H1 (cell line): ENCODE measurements at regions not wholly inside any gene's neighbourhood (a gene's known extent, or its start where the extent isn't known, plus 50 kb on each side); places are given as distances from the start of the nearest gene placed in this dataset.

Source experiments
- CTCF ChIA-PET: fragments of 300-600 bp; sonication (Branson Sonifier 250); formaldehyde crosslinking; loops from one replicate; lab custom pipeline; 2021; ENCODE audit not compliant: partially characterized antibody; lab: Charles Lee
- POLR2A ChIA-PET: fragments of 300-600 bp; sonication (Branson Sonifier 250); formaldehyde crosslinking; loops from one replicate; lab custom pipeline; 2021; ENCODE audit warnings: inconsistent platforms; ENCODE audit not compliant: partially characterized antibody; lab: Charles Lee
- DNase-seq, 2 experiments: peaks; one replicate each; pipeline versions ENCODE4 v3.0.0 to v3.0.0-alpha.2; 2010 to 2022; ENCODE audit warnings: low spot score in 2 of 2, low read depth in 1 of 2, mixed read lengths in 1 of 2
- FAIRE-seq: peaks from 2 replicates; lab custom pipeline; 2011; peaks lifted over from hg19 to GRCh38; lab: Jason Lieb, UNC
- H2AFZ ChIP-seq: 2 replicates; pipeline ENCODE4 v1.8.1; 2012; ENCODE audit warnings: low read length, inconsistent platforms
- H2AK5ac ChIP-seq: 2 replicates; pipeline ENCODE4 v1.6.1; 2013; ENCODE audit warnings: low read depth, low read length
- H2BK120ac ChIP-seq: replicated peaks from 2 replicates; pipeline ENCODE3; 2013; ENCODE audit warnings: low read depth, low read length, inconsistent platforms
- H2BK12ac ChIP-seq: 2 replicates; pipeline ENCODE4 v1.6.1; 2013; ENCODE audit warnings: low read depth, low read length
- H2BK15ac ChIP-seq: 2 replicates; pipeline ENCODE4 v1.6.1; 2013; ENCODE audit warnings: low read length
- H2BK20ac ChIP-seq: 2 replicates; pipeline ENCODE4 v1.6.1; 2013; ENCODE audit warnings: low read length
- H2BK5ac ChIP-seq: 2 replicates; pipeline ENCODE4 v1.6.1; 2013; ENCODE audit warnings: low read depth, low read length
- H3K14ac ChIP-seq: 2 replicates; pipeline ENCODE4 v1.6.1; 2013; ENCODE audit warnings: inconsistent platforms; ENCODE audit not compliant: insufficient read length
- H3K18ac ChIP-seq: 2 replicates; pipeline ENCODE4 v1.6.1; 2013; ENCODE audit warnings: low read length; ENCODE audit errors: extremely low read depth
- H3K23ac ChIP-seq: 2 replicates; pipeline ENCODE4 v1.6.1; 2013; ENCODE audit warnings: inconsistent platforms; ENCODE audit not compliant: insufficient read length
- H3K23me2 ChIP-seq: 2 replicates; pipeline ENCODE4 v1.6.1; 2013; ENCODE audit warnings: low read depth, low read length
- H3K27ac ChIP-seq: 2 replicates; pipeline ENCODE4 v1.6.1; 2011; ENCODE audit warnings: low read depth, low read length, inconsistent platforms
- H3K27me3 ChIP-seq, 4 experiments: replicated peaks in 1 of 4; 1 replicate in 1 of 4; 2 replicates in 3 of 4; pipeline versions ENCODE4 v1.6.1 to v1.8.1; 2011 to 2013; ENCODE audit warnings: low read length in 3 of 4, mild to moderate bottlenecking in 3 of 4, inconsistent platforms in 2 of 4, mixed read lengths in 2 of 4, moderate library complexity in 1 of 4; ENCODE audit not compliant: control insufficient read depth in 3 of 4, insufficient read depth in 3 of 4; ENCODE audit errors: extremely low read depth in 1 of 4
- H3K36me3 ChIP-seq, 4 experiments: 2 replicates each; pipeline versions ENCODE4 v1.6.1 to v1.8.1; 2011 to 2013; ENCODE audit warnings: mild to moderate bottlenecking in 4 of 4, low read length in 3 of 4, moderate library complexity in 2 of 4, control low read depth in 1 of 4, inconsistent platforms in 1 of 4; ENCODE audit not compliant: insufficient read depth in 4 of 4, control insufficient read depth in 2 of 4
- H3K4ac ChIP-seq: replicated peaks from 2 replicates; pipeline ENCODE3; 2013; ENCODE audit warnings: low read length, low read depth, mixed read lengths, inconsistent platforms; ENCODE audit not compliant: insufficient read length
- H3K4me1 ChIP-seq, 4 experiments: replicated peaks in 1 of 4; 1 replicate in 1 of 4; 2 replicates in 3 of 4; pipeline versions ENCODE4 v1.6.1 to v1.8.1; 2011 to 2013; ENCODE audit warnings: low read length in 3 of 4, inconsistent platforms in 2 of 4, mixed read lengths in 1 of 4; ENCODE audit not compliant: insufficient read depth in 4 of 4, control insufficient read depth in 3 of 4
- H3K4me2 ChIP-seq, 2 experiments: 2 replicates each; pipeline versions ENCODE4 v1.6.1 to v1.8.1; 2011 to 2013; ENCODE audit warnings: low read depth in 2 of 2, low read length in 2 of 2, control low read depth in 1 of 2, inconsistent platforms in 1 of 2, mild to moderate bottlenecking in 1 of 2; ENCODE audit not compliant: insufficient read depth in 1 of 2
- H3K4me3 ChIP-seq, 4 experiments: fragments of 200-600, 300-600 bp in 1 of 4; sonication (generic), shearing (Covaris generic), sonication (Bioruptor Twin) in 1 of 4; 2 replicates each; pipeline versions ENCODE4 v1.5.1 to v1.8.1; 2011 to 2016; ENCODE audit warnings: low read length in 4 of 4, low read depth in 3 of 4, control low read depth in 2 of 4, inconsistent platforms in 2 of 4, mild to moderate bottlenecking in 2 of 4, mixed read lengths in 1 of 4, moderate library complexity in 1 of 4; ENCODE audit not compliant: insufficient read depth in 2 of 4; ENCODE audit errors: extremely low read depth in 1 of 4
- H3K56ac ChIP-seq: replicated peaks from 2 replicates; pipeline ENCODE3; 2013; ENCODE audit warnings: low read depth, mild to moderate bottlenecking, mixed read lengths, low read length, inconsistent platforms; ENCODE audit not compliant: insufficient read length
- H3K79me1 ChIP-seq: 2 replicates; pipeline ENCODE4 v1.6.1; 2013; ENCODE audit warnings: low read depth, low read length, control low read depth
- H3K79me2 ChIP-seq, 2 experiments: 2 replicates each; pipeline versions ENCODE4 v1.6.1 to v1.8.1; 2012 to 2013; ENCODE audit warnings: low read length in 2 of 2, mild to moderate bottlenecking in 2 of 2, inconsistent platforms in 1 of 2; ENCODE audit not compliant: insufficient read depth in 2 of 2, control insufficient read depth in 1 of 2
- H3K9ac ChIP-seq, 4 experiments: replicated peaks in 1 of 4; 1 replicate in 1 of 4; 2 replicates in 3 of 4; pipeline versions ENCODE4 v1.6.1 to v1.8.1; 2011 to 2013; ENCODE audit warnings: low read depth in 3 of 4, low read length in 3 of 4, control low read depth in 2 of 4, mild to moderate bottlenecking in 2 of 4, moderate library complexity in 2 of 4, inconsistent platforms in 1 of 4; ENCODE audit errors: extremely low read depth in 1 of 4
- H3K9me3 ChIP-seq, 2 experiments: 2 replicates each; pipeline versions ENCODE4 v1.6.1 to v1.8.1; 2012 to 2013; ENCODE audit warnings: mild to moderate bottlenecking in 2 of 2, moderate library complexity in 2 of 2, control low read depth in 1 of 2, inconsistent platforms in 1 of 2, low read depth in 1 of 2, low read length in 1 of 2, mixed read lengths in 1 of 2; ENCODE audit not compliant: insufficient read depth in 2 of 2
- H4K20me1 ChIP-seq, 2 experiments: replicated peaks in 1 of 2; 2 replicates each; pipeline versions ENCODE3 to v1.8.1; 2011 to 2013; ENCODE audit warnings: inconsistent platforms in 2 of 2, low read length in 2 of 2, mild to moderate bottlenecking in 1 of 2; ENCODE audit not compliant: insufficient read depth in 2 of 2, control insufficient read depth in 1 of 2
- H4K5ac ChIP-seq: 2 replicates; pipeline ENCODE4 v1.6.1; 2013; ENCODE audit warnings: low read length, low read depth, mixed read lengths, inconsistent platforms; ENCODE audit not compliant: insufficient read length
- H4K8ac ChIP-seq: 2 replicates; pipeline ENCODE4 v1.8.0; 2013; ENCODE audit warnings: mild to moderate bottlenecking, moderate library complexity, low read length, inconsistent platforms; ENCODE audit not compliant: insufficient read depth; ENCODE audit errors: extremely low read depth
- H4K91ac ChIP-seq: replicated peaks from 2 replicates; pipeline ENCODE3; 2013; ENCODE audit warnings: low read length, mixed read lengths, inconsistent platforms; ENCODE audit not compliant: insufficient read length
- CHD1 ChIP-seq: IDR thresholded peaks from 2 replicates; pipeline ENCODE4 v1.6.1; 2012; ENCODE audit warnings: low read depth, low read length, improper control_type of control experiment
- CTCF ChIP-seq, 3 experiments: IDR thresholded peaks; 1 replicate in 2 of 3; 2 replicates in 1 of 3; pipeline versions ENCODE4 v1.5.1 to v1.6.1; 2011; ENCODE audit warnings: low read length in 3 of 3, mild to moderate bottlenecking in 3 of 3, inconsistent platforms in 2 of 3, low read depth in 1 of 3, moderate library complexity in 1 of 3; ENCODE audit not compliant: insufficient read depth in 1 of 3; ENCODE audit errors: control extremely low read depth in 1 of 3
- JUND ChIP-seq: IDR thresholded peaks from 2 replicates; pipeline ENCODE4 v1.6.1; 2011; ENCODE audit warnings: mild to moderate bottlenecking, improper control_type of control experiment, low read length
- RAD21 ChIP-seq, 2 experiments: IDR thresholded peaks in 1 of 2; conservative IDR thresholded peaks in 1 of 2; 2 replicates each; pipeline ENCODE4 v1.6.1; 2011; ENCODE audit warnings: low read depth in 2 of 2, low read length in 2 of 2, improper control_type of control experiment in 1 of 2, inconsistent platforms in 1 of 2, mild to moderate bottlenecking in 1 of 2, moderate library complexity in 1 of 2
- RFX5 ChIP-seq: IDR thresholded peaks from 2 replicates; pipeline ENCODE4 v1.6.1; 2011; ENCODE audit warnings: low read depth, low read length, improper control_type of control experiment, borderline replicate concordance
- WGBS, 2 experiments: shearing (Covaris generic) in 1 of 2; methylation state at CpG; one replicate each; pipeline versions ENCODE4 v1.1.6 to v1.1.7; 2013 to 2015; ENCODE audit warnings: low lambda C conversion rate in 2 of 2, mixed read lengths in 2 of 2, inconsistent platforms in 1 of 2, low coverage in 1 of 2, missing lambda C conversion rate in 1 of 2; ENCODE audit not compliant: insufficient replicate concordance in 2 of 2, insufficient coverage in 1 of 2, insufficient read length in 1 of 2; ENCODE audit errors: extremely low coverage in 1 of 2, missing lambda C conversion rate in 1 of 2; 5-methylcytosine and 5-hydroxymethylcytosine counted together

GRCh38 chr5:124888050-124888506 is 141.6 kb upstream of the ZNF608 start:
- H2AK5ac ChIP-seq: no peak overlapping the region
- peaks cover 0 to 9% (median 5%) of the 10 kb centered on the region in 4 experiments; a peak in 5 of 7 replicates for H3K4me1 ChIP-seq
- no peak overlapping the region; a peak in 1 of 4 replicates for H3K4me2 ChIP-seq
- no peak for DNase-seq
- peaks cover 7% of the 10 kb centered on the region in 2 experiments; a peak in 2 of 4 replicates for H3K9me3 ChIP-seq
- H3K27me3 ChIP-seq: no peaks in the 10 kb centered on the region
- no peak overlapping the region for H2AFZ ChIP-seq
- H2BK15ac ChIP-seq: no peak overlapping the region
- H2BK12ac ChIP-seq: no peak overlapping the region
- H3K27ac ChIP-seq: no peak overlapping the region
- H3K79me2 ChIP-seq: no peaks in the 10 kb centered on the region
- H2BK120ac ChIP-seq: no peak overlapping the region
- no peak overlapping the region for H3K56ac ChIP-seq
- FAIRE-seq: no peak
- no peak overlapping the region for H4K5ac ChIP-seq
- H4K8ac ChIP-seq: no peak overlapping the region
- no peaks in the 10 kb centered on the region for H3K79me1 ChIP-seq
- WGBS, 2 experiments: 27% methylated on average over 6 of the region's 6 CpGs; no CpG with 5 or more reads in 1 of the 2 experiments
- H2BK5ac ChIP-seq: no peak overlapping the region
- H3K23me2 ChIP-seq: no peaks in the 10 kb centered on the region
- no peak overlapping the region for H3K18ac ChIP-seq
- no peaks in the 10 kb centered on the region for H4K20me1 ChIP-seq
- no peak overlapping the region for H3K23ac ChIP-seq
- POLR2A ChIA-PET: no interaction called here
- no peak overlapping the region for H4K91ac ChIP-seq
- H3K9ac ChIP-seq: no peak overlapping the region
- H3K4ac ChIP-seq: no peak overlapping the region
- H3K4me3 ChIP-seq: no peak overlapping the region
- no peak overlapping the region for H3K14ac ChIP-seq
- H3K36me3 ChIP-seq: no peaks in the 10 kb centered on the region; a peak in 1 of 8 replicates
- H2BK20ac ChIP-seq: no peak overlapping the region
- CTCF ChIA-PET: interaction anchor here (0.6 to 2.0 kb wide), 6 partner anchors 8 to 81 kb away, joined by 3 to 8 read pairs (median 4); no protein-coding TSS in a partner anchor
- TF ChIP-seq CTCF (IDR thresholded peaks at IDR 0.05; ENCODE audit: control extremely low read depth in 1 of 3, insufficient read depth in 1 of 3, low read depth in 1 of 3, low read length in 3 of 3): peak in 2 of 3 experiments; percentile 23 to 46; a peak in 3 of 4 replicates
- no peak for TF ChIP-seq CHD1
- no peak for TF ChIP-seq JUND
- TF ChIP-seq RFX5: no peak
- TF ChIP-seq RAD21 (IDR thresholded peaks at IDR 0.05 in 1 of 2, conservative IDR thresholded peaks at IDR 0.05 in 1 of 2; ENCODE audit: low read depth in 2 of 2, low read length in 2 of 2): peak; percentile 49 to 59
